K562 (cell line): ENCODE measurements at regions not wholly inside any gene's neighbourhood (a gene's known extent, or its start where the extent isn't known, plus 50 kb on each side); places are given as distances from the start of the nearest gene placed in this dataset.

ENCODE experiments used
- BMI1 ChIP-seq: fragments of 150-350 bp; IDR thresholded peaks from 2 replicates; pipeline ENCODE4 v1.6.1; 2014; ENCODE audit warnings: low read length
- SP2 ChIP-seq: IDR thresholded peaks from 2 replicates; pipeline ENCODE4 v1.6.1; 2011; ENCODE audit warnings: mild to moderate bottlenecking, low read depth, low read length, moderate library complexity; ENCODE audit not compliant: poor library complexity, severe bottlenecking; ENCODE audit errors: extremely low read depth
- TF ChIP-seq, protein P1 (sequence below): fragments of 450-650 bp; IDR thresholded peaks from 2 replicates; pipeline ENCODE4 v1.6.1; 2016; ENCODE audit warnings: low read depth
- TF ChIP-seq, protein P2 (sequence below): sonication (generic); formaldehyde crosslinking; IDR thresholded peaks from 2 replicates; pipeline ENCODE4 v1.8.0; 2022; ENCODE audit warnings: mild to moderate bottlenecking, missing genetic modification reagents

DNA sequence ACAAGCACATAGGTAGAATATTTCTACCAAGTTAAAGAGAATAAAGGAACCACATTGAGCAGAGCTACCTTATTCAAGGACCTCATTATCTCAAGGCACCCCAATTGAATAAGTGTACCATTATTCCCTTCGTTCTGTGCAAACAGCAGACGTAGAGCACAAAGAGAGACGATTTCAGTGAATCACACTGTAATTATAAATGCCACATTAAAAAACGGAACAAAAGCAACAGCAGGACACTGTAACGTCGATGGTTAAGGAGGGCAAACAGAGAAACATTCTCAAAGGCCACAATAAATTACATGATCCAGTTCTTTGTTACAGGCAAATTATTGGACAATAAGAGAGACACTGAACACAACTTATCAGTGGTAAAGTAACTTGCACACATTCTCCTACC, 644.1 kb upstream of the TENM3 start (continued):
- TF ChIP-seq, protein P1, sequence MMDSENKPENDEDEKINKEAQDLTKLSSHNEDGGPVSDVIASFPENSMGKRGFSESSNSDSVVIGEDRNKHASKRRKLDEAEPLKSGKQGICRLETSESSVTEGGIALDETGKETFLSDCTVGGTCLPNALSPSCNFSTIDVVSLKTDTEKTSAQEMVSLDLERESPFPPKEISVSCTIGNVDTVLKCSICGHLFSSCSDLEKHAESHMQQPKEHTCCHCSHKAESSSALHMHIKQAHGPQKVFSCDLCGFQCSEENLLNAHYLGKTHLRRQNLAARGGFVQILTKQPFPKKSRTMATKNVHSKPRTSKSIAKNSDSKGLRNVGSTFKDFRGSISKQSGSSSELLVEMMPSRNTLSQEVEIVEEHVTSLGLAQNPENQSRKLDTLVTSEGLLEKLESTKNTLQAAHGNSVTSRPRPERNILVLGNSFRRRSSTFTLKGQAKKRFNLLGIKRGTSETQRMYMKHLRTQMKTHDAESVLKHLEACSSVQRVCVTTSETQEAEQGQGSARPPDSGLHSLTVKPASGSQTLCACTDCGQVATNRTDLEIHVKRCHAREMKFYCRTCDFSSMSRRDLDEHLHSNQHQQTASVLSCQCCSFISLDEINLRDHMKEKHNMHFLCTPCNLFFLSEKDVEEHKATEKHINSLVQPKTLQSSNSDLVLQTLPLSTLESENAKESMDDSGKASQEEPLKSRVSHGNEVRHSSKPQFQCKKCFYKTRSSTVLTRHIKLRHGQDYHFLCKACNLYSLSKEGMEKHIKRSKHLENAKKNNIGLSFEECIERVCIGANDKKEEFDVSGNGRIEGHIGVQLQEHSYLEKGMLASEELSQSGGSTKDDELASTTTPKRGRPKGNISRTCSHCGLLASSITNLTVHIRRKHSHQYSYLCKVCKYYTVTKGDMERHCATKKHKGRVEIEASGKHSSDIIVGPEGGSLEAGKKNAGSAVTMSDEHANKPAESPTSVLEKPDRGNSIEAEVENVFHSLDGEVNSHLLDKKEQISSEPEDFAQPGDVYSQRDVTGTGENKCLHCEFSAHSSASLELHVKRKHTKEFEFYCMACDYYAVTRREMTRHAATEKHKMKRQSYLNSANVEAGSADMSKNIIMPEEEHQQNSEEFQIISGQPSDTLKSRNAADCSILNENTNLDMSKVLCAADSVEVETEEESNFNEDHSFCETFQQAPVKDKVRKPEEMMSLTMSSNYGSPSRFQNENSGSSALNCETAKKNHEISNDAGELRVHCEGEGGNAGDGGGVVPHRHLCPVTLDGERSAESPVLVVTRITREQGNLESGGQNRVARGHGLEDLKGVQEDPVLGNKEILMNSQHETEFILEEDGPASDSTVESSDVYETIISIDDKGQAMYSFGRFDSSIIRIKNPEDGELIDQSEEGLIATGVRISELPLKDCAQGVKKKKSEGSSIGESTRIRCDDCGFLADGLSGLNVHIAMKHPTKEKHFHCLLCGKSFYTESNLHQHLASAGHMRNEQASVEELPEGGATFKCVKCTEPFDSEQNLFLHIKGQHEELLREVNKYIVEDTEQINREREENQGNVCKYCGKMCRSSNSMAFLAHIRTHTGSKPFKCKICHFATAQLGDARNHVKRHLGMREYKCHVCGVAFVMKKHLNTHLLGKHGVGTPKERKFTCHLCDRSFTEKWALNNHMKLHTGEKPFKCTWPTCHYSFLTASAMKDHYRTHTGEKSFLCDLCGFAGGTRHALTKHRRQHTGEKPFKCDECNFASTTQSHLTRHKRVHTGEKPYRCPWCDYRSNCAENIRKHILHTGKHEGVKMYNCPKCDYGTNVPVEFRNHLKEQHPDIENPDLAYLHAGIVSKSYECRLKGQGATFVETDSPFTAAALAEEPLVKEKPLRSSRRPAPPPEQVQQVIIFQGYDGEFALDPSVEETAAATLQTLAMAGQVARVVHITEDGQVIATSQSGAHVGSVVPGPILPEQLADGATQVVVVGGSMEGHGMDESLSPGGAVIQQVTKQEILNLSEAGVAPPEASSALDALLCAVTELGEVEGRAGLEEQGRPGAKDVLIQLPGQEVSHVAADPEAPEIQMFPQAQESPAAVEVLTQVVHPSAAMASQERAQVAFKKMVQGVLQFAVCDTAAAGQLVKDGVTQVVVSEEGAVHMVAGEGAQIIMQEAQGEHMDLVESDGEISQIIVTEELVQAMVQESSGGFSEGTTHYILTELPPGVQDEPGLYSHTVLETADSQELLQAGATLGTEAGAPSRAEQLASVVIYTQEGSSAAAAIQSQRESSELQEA: no peak
- TF ChIP-seq, protein P2, sequence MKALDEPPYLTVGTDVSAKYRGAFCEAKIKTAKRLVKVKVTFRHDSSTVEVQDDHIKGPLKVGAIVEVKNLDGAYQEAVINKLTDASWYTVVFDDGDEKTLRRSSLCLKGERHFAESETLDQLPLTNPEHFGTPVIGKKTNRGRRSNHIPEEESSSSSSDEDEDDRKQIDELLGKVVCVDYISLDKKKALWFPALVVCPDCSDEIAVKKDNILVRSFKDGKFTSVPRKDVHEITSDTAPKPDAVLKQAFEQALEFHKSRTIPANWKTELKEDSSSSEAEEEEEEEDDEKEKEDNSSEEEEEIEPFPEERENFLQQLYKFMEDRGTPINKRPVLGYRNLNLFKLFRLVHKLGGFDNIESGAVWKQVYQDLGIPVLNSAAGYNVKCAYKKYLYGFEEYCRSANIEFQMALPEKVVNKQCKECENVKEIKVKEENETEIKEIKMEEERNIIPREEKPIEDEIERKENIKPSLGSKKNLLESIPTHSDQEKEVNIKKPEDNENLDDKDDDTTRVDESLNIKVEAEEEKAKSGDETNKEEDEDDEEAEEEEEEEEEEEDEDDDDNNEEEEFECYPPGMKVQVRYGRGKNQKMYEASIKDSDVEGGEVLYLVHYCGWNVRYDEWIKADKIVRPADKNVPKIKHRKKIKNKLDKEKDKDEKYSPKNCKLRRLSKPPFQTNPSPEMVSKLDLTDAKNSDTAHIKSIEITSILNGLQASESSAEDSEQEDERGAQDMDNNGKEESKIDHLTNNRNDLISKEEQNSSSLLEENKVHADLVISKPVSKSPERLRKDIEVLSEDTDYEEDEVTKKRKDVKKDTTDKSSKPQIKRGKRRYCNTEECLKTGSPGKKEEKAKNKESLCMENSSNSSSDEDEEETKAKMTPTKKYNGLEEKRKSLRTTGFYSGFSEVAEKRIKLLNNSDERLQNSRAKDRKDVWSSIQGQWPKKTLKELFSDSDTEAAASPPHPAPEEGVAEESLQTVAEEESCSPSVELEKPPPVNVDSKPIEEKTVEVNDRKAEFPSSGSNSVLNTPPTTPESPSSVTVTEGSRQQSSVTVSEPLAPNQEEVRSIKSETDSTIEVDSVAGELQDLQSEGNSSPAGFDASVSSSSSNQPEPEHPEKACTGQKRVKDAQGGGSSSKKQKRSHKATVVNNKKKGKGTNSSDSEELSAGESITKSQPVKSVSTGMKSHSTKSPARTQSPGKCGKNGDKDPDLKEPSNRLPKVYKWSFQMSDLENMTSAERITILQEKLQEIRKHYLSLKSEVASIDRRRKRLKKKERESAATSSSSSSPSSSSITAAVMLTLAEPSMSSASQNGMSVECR (CRISPR knock-in tag): no peak
- no peak for TF ChIP-seq SP2
- no peak for TF ChIP-seq BMI1
- TF ChIP-seq, all 486 proteins: peak for 0
